K562 (cell line): ENCODE measurements at regions not wholly inside any gene's neighbourhood (a gene's known extent, or its start where the extent isn't known, plus 50 kb on each side); places are given as distances from the start of the nearest gene placed in this dataset.
A peak's percentile ranks its signal among the peaks of the same experiment; 100 is the strongest.

Experiments used
- ARID1B ChIP-seq: fragments of 450-650 bp; IDR thresholded peaks from 2 replicates; pipeline ENCODE4 v1.6.1; 2016; ENCODE audit warnings: antibody characterized with exemption, mild to moderate bottlenecking, inconsistent platforms
- BMI1 ChIP-seq: fragments of 150-350 bp; IDR thresholded peaks from 2 replicates; pipeline ENCODE4 v1.6.1; 2014; ENCODE audit warnings: low read length
- CHD4 ChIP-seq: fragments of 200-600 bp; sonication (generic); IDR thresholded peaks from 3 replicates; pipeline ENCODE4 v1.6.1; 2012; ENCODE audit warnings: low read depth, mild to moderate bottlenecking, mixed read lengths, low read length, inconsistent platforms; ENCODE audit not compliant: insufficient read depth, insufficient replicate concordance, poor library complexity, severe bottlenecking
- E2F6 ChIP-seq, 2 experiments: IDR thresholded peaks; 2 replicates each; pipeline ENCODE4 v1.6.1; 2011; ENCODE audit warnings: borderline replicate concordance in 1 of 2, control low read depth in 1 of 2, low read depth in 1 of 2, low read length in 1 of 2, mild to moderate bottlenecking in 1 of 2, mixed read lengths in 1 of 2, moderate library complexity in 1 of 2; ENCODE audit not compliant: insufficient read depth in 1 of 2, insufficient read length in 1 of 2, poor library complexity in 1 of 2, severe bottlenecking in 1 of 2; ENCODE audit errors: extremely low read depth in 1 of 2
- EWSR1 ChIP-seq: fragments of 450-650 bp; IDR thresholded peaks from 2 replicates; pipeline ENCODE4 v1.6.1; 2018; ENCODE audit warnings: borderline replicate concordance, mild to moderate bottlenecking, low read depth, moderate library complexity; ENCODE audit not compliant: partially characterized antibody
- MTA2 ChIP-seq: fragments of 450-650 bp; IDR thresholded peaks from 2 replicates; pipeline ENCODE4 v1.6.1; 2016; ENCODE audit warnings: low read depth
- NONO ChIP-seq, 2 experiments: fragments of 200-400 bp in 1 of 2; fragments of 450-650 bp in 1 of 2; formaldehyde crosslinking in 1 of 2; IDR thresholded peaks; 2 replicates each; pipeline ENCODE4 v1.6.1; 2017; ENCODE audit warnings: low read depth in 2 of 2, mild to moderate bottlenecking in 2 of 2, moderate library complexity in 2 of 2, low read length in 1 of 2
- PATZ1 ChIP-seq: fragments of 250-450 bp; sonication (Bioruptor Pico); IDR thresholded peaks from 2 replicates; pipeline ENCODE4 v1.5.0; 2020; ENCODE audit warnings: mild to moderate bottlenecking, borderline replicate concordance
- POLR2G ChIP-seq: fragments of 200-400 bp; formaldehyde crosslinking; IDR thresholded peaks from 2 replicates; pipeline ENCODE4 v1.6.1; 2017; ENCODE audit warnings: low read depth, mild to moderate bottlenecking, antibody characterized with exemption, low read length, moderate library complexity
- STAG1 ChIP-seq: sonication (generic); formaldehyde crosslinking; IDR thresholded peaks from 2 replicates; pipeline ENCODE4 v1.5.0; 2020; ENCODE audit warnings: missing genetic modification reagents, borderline replicate concordance
- USF1 ChIP-seq: sonication (generic); formaldehyde crosslinking; IDR thresholded peaks from 2 replicates; pipeline ENCODE4 v1.9.0; 2022; ENCODE audit warnings: mild to moderate bottlenecking, missing genetic modification reagents
- ZBTB2 ChIP-seq: fragments of 450-650 bp; IDR thresholded peaks from 2 replicates; pipeline ENCODE4 v1.6.1; 2016; ENCODE audit warnings: antibody characterized with exemption

GRCh38 chr2:145769011-145769716 lies 1249.2 kb upstream of the ZEB2 start (continued):
- TF ChIP-seq CHD4 (no peak), EWSR1 (no peak), STAG1 (CRISPR knock-in tag) (no peak), POLR2G (no peak), E2F6 (IDR thresholded peaks at IDR 0.05; ENCODE audit: borderline replicate concordance in 1 of 2, extremely low read depth in 1 of 2, insufficient read depth in 1 of 2, insufficient read length in 1 of 2, low read depth in 1 of 2, low read length in 1 of 2, poor library complexity in 1 of 2, severe bottlenecking in 1 of 2) (no peak), PATZ1 (CRISPR knock-in tag) (no peak), ZBTB2 (0 out of 2 replicates have a peak, but pooled peaks have one; percentile 27), ARID1B (peak; percentile 93), BMI1 (no peak), MTA2 (peak; percentile 80), USF1 (no peak), NONO (IDR thresholded peaks at IDR 0.05; ENCODE audit: low read depth in 2 of 2, low read length in 1 of 2) (0 out of 4 replicates have a peak, but pooled peaks of 1 of the 2 experiments have one; percentile 22)
